ENCODE measurements at regions not wholly inside any gene's neighbourhood (a gene's known extent, or its start where the extent isn't known, plus 50 kb on each side); places are given as distances from the start of the nearest gene placed in this dataset.

- no peaks in the 10 kb centered on the region for H3K4me1 Mint-ChIP-seq (ENCODE audit: low read depth)
- no peak for ATAC-seq
These were observed 554.8 kb downstream of the TBC1D32 start for GRCh38 chr6:120779441-120779840.

GRCh38 chr6:120775698-120776097 lies 558.6 kb downstream of the TBC1D32 start:
- no peak for TF ChIP-seq CTCF (IDR thresholded peaks at IDR 0.05)
- Mint-ChIP-seq H3K27ac (no peak overlapping the region), H3K4me1 (ENCODE audit: low read depth) (no peaks in the 10 kb centered on the region), H3K9me3 (peaks cover 2% of the 10 kb centered on the region), H3K36me3 (ENCODE audit: low read depth) (no peaks in the 10 kb centered on the region), H3K4me3 (no peak overlapping the region), H3K27me3 (no peaks in the 10 kb centered on the region)
- POLR2A ChIA-PET, result no interaction called here
- ATAC-seq (no peak), DNase-seq (no peak)
- CTCF ChIA-PET, result no interaction called here
- intact Hi-C loops (cut with micrococcal nuclease), result no loop called here

More at GRCh38 chr6:120779441-120779840, 554.8 kb downstream of the TBC1D32 start:
- H3K27ac Mint-ChIP-seq, result no peak overlapping the region
- no peak for DNase-seq
- no peak for TF ChIP-seq CTCF (IDR thresholded peaks at IDR 0.05)
- intact Hi-C loops (cut with micrococcal nuclease), result no loop called here
- ChIA-PET POLR2A (no interaction called here), CTCF (interaction anchor here (0.5 kb wide), 1 partner anchor 216 kb away, joined by 3 read pairs; no protein-coding TSS in a partner anchor)
- no peaks in the 10 kb centered on the region for H3K36me3 Mint-ChIP-seq (ENCODE audit: low read depth)
- no peaks in the 10 kb centered on the region for H3K27me3 Mint-ChIP-seq
- no peak overlapping the region for H3K4me3 Mint-ChIP-seq
- peaks cover 2% of the 10 kb centered on the region for H3K9me3 Mint-ChIP-seq

- no peaks in the 10 kb centered on the region for H3K36me3 Mint-ChIP-seq (ENCODE audit: low read depth)
- no peak for TF ChIP-seq CTCF (IDR thresholded peaks at IDR 0.05)
- CTCF ChIA-PET, result no interaction called here
- ATAC-seq (no peak), DNase-seq (no peak)
- H3K9me3 Mint-ChIP-seq, result peaks cover 2% of the 10 kb centered on the region
- intact Hi-C loops (cut with micrococcal nuclease), result no loop called here
- POLR2A ChIA-PET, result no interaction called here
- no peak overlapping the region for H3K27ac Mint-ChIP-seq
- H3K27me3 Mint-ChIP-seq, result no peaks in the 10 kb centered on the region
- H3K4me3 Mint-ChIP-seq, result no peak overlapping the region
- no peaks in the 10 kb centered on the region for H3K4me1 Mint-ChIP-seq (ENCODE audit: low read depth)
These were observed 560.0 kb downstream of the TBC1D32 start for GRCh38 chr6:120774275-120774674.

- H3K4me1 Mint-ChIP-seq (ENCODE audit: low read depth), result no peaks in the 10 kb centered on the region
- DNase-seq (no peak), ATAC-seq (no peak)
- intact Hi-C loops (cut with micrococcal nuclease), result no loop called here
- ChIA-PET POLR2A (no interaction called here), CTCF (no interaction called here)
- H3K4me3 Mint-ChIP-seq, result no peak overlapping the region
- H3K27me3 Mint-ChIP-seq, result no peaks in the 10 kb centered on the region
- TF ChIP-seq CTCF (IDR thresholded peaks at IDR 0.05), result no peak
- H3K36me3 Mint-ChIP-seq (ENCODE audit: low read depth), result no peaks in the 10 kb centered on the region
- H3K27ac Mint-ChIP-seq, result no peak overlapping the region
- H3K9me3 Mint-ChIP-seq, result no peaks in the 10 kb centered on the region
These were observed 563.3 kb downstream of the TBC1D32 start for GRCh38 chr6:120771019-120771418.

GRCh38 chr6:120764312-120764711 lies 570.0 kb downstream of the TBC1D32 start:
- no peaks in the 10 kb centered on the region for H3K36me3 Mint-ChIP-seq (ENCODE audit: low read depth)
- H3K27me3 Mint-ChIP-seq, result no peaks in the 10 kb centered on the region
- TF ChIP-seq CTCF (IDR thresholded peaks at IDR 0.05), result no peak
- no peaks in the 10 kb centered on the region for H3K4me1 Mint-ChIP-seq (ENCODE audit: low read depth)
- ATAC-seq, result no peak
- H3K9me3 Mint-ChIP-seq, result no peaks in the 10 kb centered on the region
- CTCF ChIA-PET, result no interaction called here
- POLR2A ChIA-PET, result interaction anchor here (0.6 kb wide), 1 partner anchor 273 kb away, joined by 3 read pairs; no protein-coding TSS in a partner anchor
- intact Hi-C loops (cut with micrococcal nuclease), result no loop called here
- H3K4me3 Mint-ChIP-seq, result no peak overlapping the region
- H3K27ac Mint-ChIP-seq, result no peak overlapping the region
- DNase-seq, result no peak

Measured in activated CD8-positive, alpha-beta T cell treated with anti-CD3 and anti-CD28 coated beads for 36 hours (primary cell).